ENCODE measurements at regions not wholly inside any gene's neighbourhood (a gene's known extent, or its start where the extent isn't known, plus 50 kb on each side); places are given as distances from the start of the nearest gene placed in this dataset.

DNA sequence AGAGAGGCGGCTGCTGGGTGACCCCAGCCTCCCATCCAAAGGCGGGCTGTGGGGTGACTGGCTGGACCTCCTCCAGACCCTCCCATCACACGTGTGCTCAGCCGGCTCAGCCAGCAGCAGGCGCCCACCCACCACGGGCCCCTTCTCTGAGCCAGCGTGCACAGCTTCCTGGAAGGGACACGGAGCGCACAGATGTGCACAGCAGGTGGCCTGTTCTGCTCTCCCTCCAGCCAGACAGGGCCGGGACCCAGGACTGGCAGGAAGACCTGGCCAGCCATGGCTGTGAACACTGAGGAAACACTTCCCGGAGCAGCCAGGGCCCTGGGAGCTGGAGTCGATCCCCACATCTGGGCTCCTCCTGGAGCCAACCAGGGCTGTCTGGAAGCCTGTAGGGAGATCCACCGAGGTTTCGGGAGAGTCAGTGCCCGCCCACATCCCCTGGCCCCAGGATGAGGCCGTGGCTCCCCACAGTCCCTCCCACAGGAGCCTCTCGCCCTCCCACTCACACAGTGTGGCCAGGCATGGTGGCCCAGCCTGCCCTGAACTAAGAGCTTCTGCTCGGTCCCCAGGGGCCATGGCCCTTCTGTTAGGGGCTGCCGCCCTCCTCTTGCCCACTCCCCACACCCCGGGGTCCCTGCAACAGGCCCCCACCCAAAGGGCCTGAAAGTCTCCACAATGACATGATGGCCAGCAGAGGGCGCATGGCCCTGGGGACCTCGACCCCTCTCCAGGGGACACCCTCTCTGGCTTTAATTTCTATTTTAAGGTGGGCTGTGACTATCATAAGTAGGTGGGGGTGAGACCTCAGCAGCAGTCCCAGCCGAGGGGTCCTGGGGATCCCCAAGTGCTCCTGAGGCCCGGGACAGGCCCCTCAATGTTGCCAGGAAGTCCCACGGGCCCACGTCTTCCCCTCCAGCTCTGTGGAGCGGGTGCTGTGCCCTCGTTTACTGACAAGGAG, 90.6 kb upstream of the FGF3 start:
- peak overlapping the region; percentile 65 for H3K4me2 ChIP-seq (ENCODE audit: low read length)
- no peak for TF ChIP-seq EZH2phosphoT487 (IDR thresholded peaks at IDR 0.05; ENCODE audit: low read depth)
- TF ChIP-seq, protein P1, sequence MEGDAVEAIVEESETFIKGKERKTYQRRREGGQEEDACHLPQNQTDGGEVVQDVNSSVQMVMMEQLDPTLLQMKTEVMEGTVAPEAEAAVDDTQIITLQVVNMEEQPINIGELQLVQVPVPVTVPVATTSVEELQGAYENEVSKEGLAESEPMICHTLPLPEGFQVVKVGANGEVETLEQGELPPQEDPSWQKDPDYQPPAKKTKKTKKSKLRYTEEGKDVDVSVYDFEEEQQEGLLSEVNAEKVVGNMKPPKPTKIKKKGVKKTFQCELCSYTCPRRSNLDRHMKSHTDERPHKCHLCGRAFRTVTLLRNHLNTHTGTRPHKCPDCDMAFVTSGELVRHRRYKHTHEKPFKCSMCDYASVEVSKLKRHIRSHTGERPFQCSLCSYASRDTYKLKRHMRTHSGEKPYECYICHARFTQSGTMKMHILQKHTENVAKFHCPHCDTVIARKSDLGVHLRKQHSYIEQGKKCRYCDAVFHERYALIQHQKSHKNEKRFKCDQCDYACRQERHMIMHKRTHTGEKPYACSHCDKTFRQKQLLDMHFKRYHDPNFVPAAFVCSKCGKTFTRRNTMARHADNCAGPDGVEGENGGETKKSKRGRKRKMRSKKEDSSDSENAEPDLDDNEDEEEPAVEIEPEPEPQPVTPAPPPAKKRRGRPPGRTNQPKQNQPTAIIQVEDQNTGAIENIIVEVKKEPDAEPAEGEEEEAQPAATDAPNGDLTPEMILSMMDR (IDR thresholded peaks at IDR 0.05; ENCODE audit: low read depth, low read length), result peak; percentile 97
- no peaks in the 10 kb centered on the region for H3K36me3 ChIP-seq (replicated peaks; ENCODE audit: low read depth, low read length)
- H3K9ac ChIP-seq (ENCODE audit: low read length), result no peak overlapping the region; the same call in 1 of the 2 replicates
- no peaks in the 10 kb centered on the region for H4K20me1 ChIP-seq (ENCODE audit: insufficient read depth, low read length)
- H3K9me3 ChIP-seq (ENCODE audit: insufficient read depth, low read length), result no peaks in the 10 kb centered on the region
- peaks cover 3% of the 10 kb centered on the region; the same call in 1 of the 2 replicates for H3K4me1 ChIP-seq (ENCODE audit: low read length)
- peak overlapping the region; percentile 73 for H2AFZ ChIP-seq (ENCODE audit: low read depth, low read length)
- H3K79me2 ChIP-seq (ENCODE audit: low read length), result no peaks in the 10 kb centered on the region
- peak overlapping the region; percentile 38 for H3K4me3 ChIP-seq (ENCODE audit: low read length)
- H3K27ac ChIP-seq (ENCODE audit: low read length), result no peak overlapping the region
- no peaks in the 10 kb centered on the region; the same call in 1 of the 2 replicates for H3K27me3 ChIP-seq (ENCODE audit: low read depth, low read length)

DNA sequence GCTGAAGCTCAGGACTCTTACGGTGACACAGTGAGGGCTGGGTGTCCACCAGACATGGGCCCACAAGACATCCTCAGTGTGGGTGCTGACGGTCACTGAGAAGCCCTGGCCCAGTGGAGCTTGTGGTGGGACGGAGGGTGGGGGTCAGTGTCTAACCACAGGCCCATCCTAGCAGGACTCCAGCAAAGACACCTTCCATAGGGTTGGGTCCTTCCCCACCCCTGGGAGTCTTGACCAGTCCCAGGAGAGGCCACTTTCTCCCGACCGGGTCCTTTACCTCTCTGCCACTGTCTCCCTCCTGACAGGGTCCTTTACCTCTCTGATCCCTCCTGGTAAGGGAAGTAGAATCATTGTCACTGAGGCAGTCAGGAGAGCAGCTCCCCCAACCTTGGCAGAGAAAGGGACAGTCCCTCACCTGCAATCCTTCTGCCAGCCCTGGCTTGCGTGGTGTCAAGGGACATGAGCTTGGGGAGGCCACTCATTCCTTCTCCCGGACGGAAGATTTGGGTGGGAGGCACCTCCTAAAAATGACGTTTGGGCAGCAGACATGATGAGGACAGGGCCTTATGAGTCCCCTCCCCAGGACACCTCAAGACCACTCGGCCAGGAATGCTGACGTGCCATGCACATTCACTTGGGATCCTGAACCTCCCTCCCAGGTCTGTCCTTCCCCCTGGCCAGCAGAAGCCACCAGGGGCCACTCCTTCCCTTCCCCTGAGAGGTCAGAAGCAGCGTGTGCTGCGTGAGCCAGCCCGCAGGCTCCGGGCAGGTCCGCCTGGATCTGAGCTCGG, 91.5 kb upstream of the FGF3 start:
- no peak overlapping the region for H3K27ac ChIP-seq (ENCODE audit: low read length)
- H3K9ac ChIP-seq (ENCODE audit: low read length), result no peak overlapping the region; the same call in 1 of the 2 replicates
- H3K36me3 ChIP-seq (replicated peaks; ENCODE audit: low read depth, low read length), result no peaks in the 10 kb centered on the region
- no peaks in the 10 kb centered on the region for H4K20me1 ChIP-seq (ENCODE audit: insufficient read depth, low read length)
- TF ChIP-seq, protein P1 (IDR thresholded peaks at IDR 0.05; ENCODE audit: low read depth, low read length), result no peak
- no peak for TF ChIP-seq EZH2phosphoT487 (IDR thresholded peaks at IDR 0.05; ENCODE audit: low read depth)
- H3K4me2 ChIP-seq (ENCODE audit: low read length), result peak overlapping the region; percentile 65
- H3K79me2 ChIP-seq (ENCODE audit: low read length), result no peaks in the 10 kb centered on the region
- H3K4me3 ChIP-seq (ENCODE audit: low read length), result peak overlapping the region; percentile 38
- peaks cover 3% of the 10 kb centered on the region; the same call in 1 of the 2 replicates for H3K4me1 ChIP-seq (ENCODE audit: low read length)
- no peaks in the 10 kb centered on the region for H3K9me3 ChIP-seq (ENCODE audit: insufficient read depth, low read length)
- peak overlapping the region; percentile 73 for H2AFZ ChIP-seq (ENCODE audit: low read depth, low read length)
- H3K27me3 ChIP-seq (ENCODE audit: low read depth, low read length), result no peaks in the 10 kb centered on the region; the same call in 1 of the 2 replicates

DNA sequence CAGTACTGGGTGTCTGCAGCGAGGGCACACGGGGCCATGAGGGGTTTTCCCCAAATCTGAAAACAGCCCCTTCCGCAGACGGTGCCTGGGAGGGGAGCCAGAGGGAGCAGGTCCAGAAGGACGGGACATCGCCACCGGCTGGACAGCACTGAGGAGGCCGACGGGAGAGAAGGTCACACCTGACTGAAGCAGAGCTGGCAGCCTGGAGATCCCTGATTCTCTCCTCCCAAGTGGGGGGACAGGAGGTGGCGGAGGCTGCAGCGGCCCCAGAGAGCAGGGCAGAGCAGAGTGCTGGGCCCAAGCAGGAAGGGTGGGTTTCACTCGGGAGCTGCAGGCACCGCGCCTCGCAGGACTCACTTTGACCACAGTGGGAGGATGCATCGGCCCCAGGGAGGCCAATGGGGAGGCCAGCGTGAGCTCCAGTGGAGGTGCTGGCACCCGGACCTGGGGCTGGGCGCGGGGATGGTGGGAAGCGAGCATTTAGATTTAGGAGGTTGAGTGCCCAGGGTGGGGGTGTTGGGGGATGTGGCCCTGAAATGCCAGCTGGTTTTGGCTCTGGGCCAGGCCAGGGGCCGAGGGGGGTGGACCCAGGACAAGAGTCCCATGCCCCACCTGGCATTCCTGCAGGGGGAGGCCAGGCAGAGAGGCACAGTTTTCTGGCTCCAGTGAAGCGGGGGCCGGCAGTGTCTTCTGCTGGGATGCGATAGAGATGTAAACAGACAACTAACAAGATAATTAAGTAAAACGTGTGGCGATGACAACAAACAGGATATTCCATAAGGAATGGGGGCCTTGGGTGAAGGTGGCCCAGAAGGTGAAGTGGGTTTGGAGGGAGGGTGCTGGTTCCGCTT, 92.3 kb upstream of the FGF3 start:
- peaks cover 4% of the 10 kb centered on the region; the same call in 1 of the 2 replicates for H3K27me3 ChIP-seq (ENCODE audit: low read depth, low read length)
- H3K4me1 ChIP-seq (ENCODE audit: low read length), result peaks cover 3% of the 10 kb centered on the region; the same call in 1 of the 2 replicates
- H3K36me3 ChIP-seq (replicated peaks; ENCODE audit: low read depth, low read length), result no peaks in the 10 kb centered on the region
- no peak overlapping the region for H3K27ac ChIP-seq (ENCODE audit: low read length)
- H2AFZ ChIP-seq (ENCODE audit: low read depth, low read length), result no peak overlapping the region; the same call in 1 of the 2 replicates
- H3K79me2 ChIP-seq (ENCODE audit: low read length), result no peaks in the 10 kb centered on the region
- TF ChIP-seq, protein P1 (IDR thresholded peaks at IDR 0.05; ENCODE audit: low read depth, low read length), result no peak
- TF ChIP-seq EZH2phosphoT487 (IDR thresholded peaks at IDR 0.05; ENCODE audit: low read depth), result no peak
- no peaks in the 10 kb centered on the region for H4K20me1 ChIP-seq (ENCODE audit: insufficient read depth, low read length)
- peak overlapping the region; percentile 16 for H3K4me2 ChIP-seq (ENCODE audit: low read length)
- no peak overlapping the region for H3K9ac ChIP-seq (ENCODE audit: low read length)
- H3K9me3 ChIP-seq (ENCODE audit: insufficient read depth, low read length), result no peaks in the 10 kb centered on the region
- 0 out of 2 replicates have a peak overlapping the region, but pooled peaks have one; percentile 3 for H3K4me3 ChIP-seq (ENCODE audit: low read length)
